Lower lobe of right lung (tissue), 2 donors: ENCODE measurements at regions not wholly inside any gene's neighbourhood (a gene's known extent, or its start where the extent isn't known, plus 50 kb on each side); places are given as distances from the start of the nearest gene placed in this dataset.

ENCODE experiments used
- ATAC-seq, 2 donors: fragments of 200-7000 bp; cut with Tn5 transposase; one replicate each; pipeline ENCODE4 v1.9.1; 2020 to 2022; ENCODE audit warnings: mild to moderate bottlenecking in 2 of 2, moderate library complexity in 2 of 2
- DNase-seq: peaks from one replicate; pipeline ENCODE4 v3.0.0-alpha.2; 2020
- H3K27ac ChIP-seq: fragments of 200-600 bp; one replicate; pipeline ENCODE4 v1.8.0; 2022
- H3K27me3 ChIP-seq: fragments of 200-600 bp; one replicate; pipeline ENCODE4 v1.8.0; 2022; ENCODE audit warnings: low read depth
- H3K36me3 ChIP-seq: fragments of 200-600 bp; one replicate; pipeline ENCODE4 v1.8.0; 2022; ENCODE audit warnings: mild to moderate bottlenecking
- H3K4me1 ChIP-seq: fragments of 200-600 bp; one replicate; pipeline ENCODE4 v1.8.0; 2022
- H3K4me3 ChIP-seq: fragments of 200-600 bp; one replicate; pipeline ENCODE4 v1.8.0; 2022; ENCODE audit warnings: mild to moderate bottlenecking
- H3K9me3 ChIP-seq: fragments of 200-600 bp; one replicate; pipeline ENCODE4 v1.8.0; 2022
- intact Hi-C: fragments of 100-400 bp; cut with DNase I; formaldehyde crosslinking; loops from one replicate; pipeline ENCODE4 v1.11.0; 2022
- TF ChIP-seq, protein P1 (sequence below): fragments of 200-600 bp; IDR thresholded peaks from one replicate; pipeline ENCODE4 v1.8.0; 2022; ENCODE audit warnings: antibody characterized with exemption, mild to moderate bottlenecking
- donor health status: DM: no; HTN: yes; CAD: no; lungs with severe emphysema.

DNA sequence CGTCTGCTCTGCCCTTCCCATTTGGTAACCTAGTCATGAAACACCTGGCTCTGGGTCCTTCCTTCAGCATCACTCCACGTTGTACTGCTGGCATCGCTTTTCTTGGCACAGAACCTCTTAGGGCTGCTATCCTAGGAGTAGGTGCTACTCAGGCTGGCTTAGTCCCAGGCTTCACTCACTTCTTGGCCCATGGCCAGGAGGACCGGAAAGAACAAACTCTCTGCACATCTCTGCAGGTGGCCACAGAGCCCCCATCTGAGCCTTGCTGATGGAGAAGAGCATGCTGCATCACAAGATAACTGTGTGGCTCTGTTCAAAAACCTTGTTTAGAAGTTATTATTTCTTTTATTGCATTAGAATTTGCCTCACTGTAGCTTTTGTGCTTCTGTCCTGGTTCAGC, 447.2 kb upstream of the TNP1 start:
- H3K36me3 ChIP-seq = no peaks in the 10 kb centered on the region
- H3K27ac ChIP-seq = no peak overlapping the region
- TF ChIP-seq, protein P1, sequence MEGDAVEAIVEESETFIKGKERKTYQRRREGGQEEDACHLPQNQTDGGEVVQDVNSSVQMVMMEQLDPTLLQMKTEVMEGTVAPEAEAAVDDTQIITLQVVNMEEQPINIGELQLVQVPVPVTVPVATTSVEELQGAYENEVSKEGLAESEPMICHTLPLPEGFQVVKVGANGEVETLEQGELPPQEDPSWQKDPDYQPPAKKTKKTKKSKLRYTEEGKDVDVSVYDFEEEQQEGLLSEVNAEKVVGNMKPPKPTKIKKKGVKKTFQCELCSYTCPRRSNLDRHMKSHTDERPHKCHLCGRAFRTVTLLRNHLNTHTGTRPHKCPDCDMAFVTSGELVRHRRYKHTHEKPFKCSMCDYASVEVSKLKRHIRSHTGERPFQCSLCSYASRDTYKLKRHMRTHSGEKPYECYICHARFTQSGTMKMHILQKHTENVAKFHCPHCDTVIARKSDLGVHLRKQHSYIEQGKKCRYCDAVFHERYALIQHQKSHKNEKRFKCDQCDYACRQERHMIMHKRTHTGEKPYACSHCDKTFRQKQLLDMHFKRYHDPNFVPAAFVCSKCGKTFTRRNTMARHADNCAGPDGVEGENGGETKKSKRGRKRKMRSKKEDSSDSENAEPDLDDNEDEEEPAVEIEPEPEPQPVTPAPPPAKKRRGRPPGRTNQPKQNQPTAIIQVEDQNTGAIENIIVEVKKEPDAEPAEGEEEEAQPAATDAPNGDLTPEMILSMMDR = no peak
- H3K9me3 ChIP-seq = no peaks in the 10 kb centered on the region
- H3K4me1 ChIP-seq = no peaks in the 10 kb centered on the region
- H3K27me3 ChIP-seq = no peaks in the 10 kb centered on the region
- intact Hi-C loops = no loop called here
- no peak for DNase-seq
- no peak overlapping the region for H3K4me3 ChIP-seq
- ATAC-seq = no peak

DNA sequence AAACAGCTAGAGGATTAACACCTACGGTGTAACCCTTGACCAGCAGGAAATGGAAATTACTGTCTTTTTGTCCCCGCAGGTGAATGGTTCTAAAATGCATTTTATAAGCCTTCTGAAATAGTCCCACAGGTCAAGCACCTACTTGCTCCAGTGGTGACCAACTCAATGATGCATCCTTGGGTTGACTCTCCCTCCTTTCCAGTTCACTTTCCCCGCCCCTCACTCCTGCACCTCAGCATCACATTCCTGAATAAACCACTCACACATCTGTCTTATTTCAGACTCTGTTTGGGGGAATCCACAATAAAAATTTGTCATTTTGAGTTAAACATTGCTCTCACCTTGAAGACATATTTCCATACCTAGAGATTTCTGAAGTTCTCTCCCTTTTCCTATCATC, 446.0 kb upstream of the TNP1 start:
- intact Hi-C loops = no loop called here
- TF ChIP-seq, protein P1 = no peak
- H3K4me3 ChIP-seq = no peak overlapping the region
- ATAC-seq = no peak
- no peaks in the 10 kb centered on the region for H3K9me3 ChIP-seq
- H3K27ac ChIP-seq = no peak overlapping the region
- no peaks in the 10 kb centered on the region for H3K27me3 ChIP-seq
- H3K4me1 ChIP-seq = no peaks in the 10 kb centered on the region
- no peaks in the 10 kb centered on the region for H3K36me3 ChIP-seq
- no peak for DNase-seq

DNA sequence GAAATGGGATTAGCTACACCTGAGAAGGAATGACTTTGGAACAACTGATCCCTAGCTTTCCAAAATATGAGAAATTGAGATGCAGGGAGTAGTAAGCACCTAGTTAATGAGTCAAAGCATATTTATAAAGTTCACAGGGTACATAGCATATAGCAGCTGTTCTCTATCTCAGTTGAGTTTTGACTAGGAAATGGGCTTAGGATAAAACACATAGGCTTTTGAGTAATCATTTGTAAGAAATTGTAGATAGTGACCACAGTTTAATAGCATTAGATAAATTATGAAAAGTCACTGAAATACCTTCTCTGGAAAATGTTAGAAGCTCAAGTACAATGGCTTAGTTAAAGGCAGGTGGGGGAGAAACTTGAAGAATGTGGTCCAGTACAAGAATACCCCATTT, 444.7 kb upstream of the TNP1 start:
- intact Hi-C loops = no loop called here
- DNase-seq (no peak), ATAC-seq (no peak)
- no peaks in the 10 kb centered on the region for H3K27me3 ChIP-seq
- H3K4me3 ChIP-seq = no peak overlapping the region
- no peaks in the 10 kb centered on the region for H3K9me3 ChIP-seq
- H3K27ac ChIP-seq = no peak overlapping the region
- TF ChIP-seq, protein P1 = no peak
- no peaks in the 10 kb centered on the region for H3K36me3 ChIP-seq
- H3K4me1 ChIP-seq = no peaks in the 10 kb centered on the region

DNA sequence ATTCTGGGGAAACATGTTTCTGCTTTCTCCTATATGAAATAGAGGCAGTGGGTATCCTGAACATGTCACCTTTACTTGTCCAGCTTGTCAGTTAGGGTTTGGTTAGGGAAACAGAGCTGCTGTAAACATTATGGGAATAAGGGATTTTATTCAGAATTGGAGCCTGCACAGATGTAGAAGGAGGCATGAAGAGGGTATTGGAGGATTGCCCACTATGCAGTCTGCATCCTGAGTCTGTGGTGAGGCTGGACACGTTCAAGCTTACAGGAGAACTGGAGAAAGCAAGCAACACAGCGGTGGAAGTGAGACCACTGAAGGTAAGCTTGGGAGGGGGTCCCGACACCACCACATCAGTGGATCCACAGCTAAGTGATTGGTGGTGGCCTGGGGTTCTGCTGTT, 443.0 kb upstream of the TNP1 start:
- TF ChIP-seq, protein P1 = no peak
- Histone ChIP-seq H3K9me3 (no peaks in the 10 kb centered on the region), H3K4me3 (no peak overlapping the region), H3K36me3 (no peaks in the 10 kb centered on the region), H3K4me1 (no peaks in the 10 kb centered on the region), H3K27me3 (no peaks in the 10 kb centered on the region), H3K27ac (no peak overlapping the region)
- no peak for ATAC-seq
- DNase-seq = no peak
- intact Hi-C loops = no loop called here

DNA sequence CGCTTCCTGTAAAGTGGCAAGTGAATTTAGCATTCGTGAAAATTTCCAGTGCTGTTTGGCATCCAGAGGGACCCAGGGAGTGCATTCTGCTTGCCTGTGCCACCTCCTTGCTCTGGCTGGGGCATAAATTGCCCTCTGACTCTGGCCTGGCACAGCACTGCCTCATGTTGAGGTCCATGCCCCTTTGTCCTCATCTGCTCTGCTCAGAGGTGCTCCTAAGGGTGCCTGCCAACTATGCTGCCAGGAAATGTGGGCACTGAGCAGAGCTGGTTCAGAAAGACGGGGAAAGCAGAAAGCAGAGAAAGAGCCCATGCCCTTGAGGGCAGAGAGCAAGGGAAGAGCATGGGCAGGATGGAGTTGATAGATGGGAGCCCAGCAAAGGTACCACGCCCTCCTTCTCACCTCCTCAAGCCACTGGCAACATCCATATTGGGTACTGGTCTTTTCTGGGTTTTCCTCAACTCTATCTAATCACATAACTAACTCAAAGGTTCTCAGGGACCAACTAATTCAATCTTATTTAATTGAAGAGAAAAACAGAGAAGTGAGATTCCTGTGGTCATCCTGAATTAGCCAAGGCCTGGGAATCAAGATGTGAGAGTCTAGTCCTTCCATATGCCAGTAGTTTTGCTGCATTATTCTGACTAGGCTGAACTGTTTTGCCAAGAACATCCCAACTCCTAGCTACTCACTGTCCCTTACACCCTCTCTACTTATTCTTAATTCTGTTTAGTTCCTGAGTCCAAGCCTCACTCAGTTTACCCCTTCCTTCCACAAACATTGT, 441.5 kb upstream of the TNP1 start:
- Histone ChIP-seq H3K4me3 (no peak overlapping the region), H3K36me3 (no peaks in the 10 kb centered on the region), H3K27me3 (no peaks in the 10 kb centered on the region), H3K27ac (no peak overlapping the region), H3K9me3 (peaks cover 3% of the 10 kb centered on the region), H3K4me1 (no peaks in the 10 kb centered on the region)
- intact Hi-C loops = no loop called here
- TF ChIP-seq, protein P1 = no peak
- ATAC-seq (no peak), DNase-seq (no peak)
